Dermis blood vessel endothelial cell (primary cell): ENCODE measurements at regions not wholly inside any gene's neighbourhood (a gene's known extent, or its start where the extent isn't known, plus 50 kb on each side); places are given as distances from the start of the nearest gene placed in this dataset.

ENCODE experiments used
- DNase-seq: peaks from one replicate; pipeline ENCODE4 v3.0.0; 2010

DNA sequence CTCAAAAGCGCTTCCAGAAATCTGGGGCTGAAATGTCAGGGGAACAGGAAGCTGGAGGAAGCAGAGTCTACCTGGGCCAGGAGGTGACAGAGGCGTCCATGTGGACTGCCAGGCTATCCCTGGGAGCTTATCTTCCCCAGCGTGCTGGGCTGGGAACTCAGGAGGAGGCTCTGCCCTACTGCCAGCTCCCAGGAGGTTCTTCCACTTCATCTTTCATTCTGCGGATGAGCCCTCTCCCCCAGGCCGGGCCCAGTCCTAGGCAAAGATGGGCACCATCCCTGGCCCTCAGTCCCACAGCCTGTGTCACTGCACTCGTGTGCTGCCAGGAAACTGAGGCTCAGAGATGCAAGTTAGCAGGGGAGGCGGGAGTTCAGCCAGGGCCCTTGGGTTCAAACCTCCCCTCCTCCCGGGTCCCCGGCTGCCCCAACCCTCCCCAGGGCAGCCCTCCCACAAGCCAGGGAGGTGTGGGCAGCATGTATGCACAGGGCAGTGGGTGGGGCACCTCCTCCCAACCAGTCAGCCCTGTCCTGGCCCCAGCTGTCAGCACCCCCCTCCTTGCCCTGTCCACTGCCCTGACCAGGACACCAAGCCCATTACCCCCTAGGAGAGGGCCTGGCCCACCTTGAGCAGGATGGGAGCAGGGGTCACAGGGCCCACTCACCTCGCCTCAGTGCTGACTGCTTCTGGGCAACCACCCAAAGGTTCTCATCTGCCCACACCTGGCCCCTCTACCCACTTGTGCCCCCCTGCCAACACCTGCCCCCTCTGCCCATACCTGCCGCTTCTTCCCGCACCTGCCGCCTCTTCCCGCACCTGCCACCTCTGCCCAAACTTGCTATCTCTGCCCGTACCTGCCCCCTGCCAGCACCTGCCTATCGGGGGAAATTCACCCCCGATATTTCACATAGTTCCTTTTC, 226.0 kb downstream of the NPHP4 start:
- DNase-seq, result no peak

DNA sequence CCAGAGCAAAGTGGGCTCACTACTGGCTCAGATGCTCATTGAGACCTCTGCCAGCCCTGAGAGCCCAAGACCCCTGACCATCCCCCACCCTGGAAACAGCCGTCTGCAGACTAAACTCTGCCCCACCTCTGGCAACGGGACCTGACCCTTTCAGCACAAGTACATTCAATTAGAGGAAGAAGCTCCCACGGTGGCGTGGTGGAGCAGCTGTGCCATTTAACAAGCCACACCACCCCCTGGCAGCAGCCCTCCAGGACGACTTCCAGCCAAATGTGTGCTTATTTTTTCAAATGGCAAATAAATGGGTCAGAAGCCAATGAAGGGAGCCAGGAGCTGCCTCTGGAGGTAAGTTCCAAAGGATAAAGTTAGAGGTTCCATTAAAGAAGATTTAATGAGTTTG, 226.7 kb downstream of the NPHP4 start:
- DNase-seq, result no peak

DNA sequence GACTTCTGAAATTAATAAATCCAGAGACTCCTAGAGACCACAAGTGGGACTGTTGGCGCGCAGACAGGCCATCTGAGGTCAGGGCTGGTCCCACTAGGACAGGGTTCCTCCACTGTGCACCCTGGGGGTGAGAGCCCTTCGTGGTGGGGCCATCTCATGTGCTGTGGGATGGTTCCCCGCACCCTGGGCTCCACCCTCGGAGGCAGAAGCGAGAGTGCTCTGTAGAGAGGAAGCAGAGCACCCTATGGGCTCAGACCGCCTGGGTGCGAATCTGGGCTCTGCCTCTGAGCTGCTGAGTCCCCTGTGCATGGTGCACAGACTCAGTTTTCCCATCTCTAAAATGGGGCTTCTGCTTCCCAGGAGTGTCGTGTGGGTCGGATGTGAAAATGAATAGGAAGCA, 227.3 kb downstream of the NPHP4 start:
- DNase-seq, result no peak

- DNase-seq, result no peak
Observed at GRCh38 chr1:5764464-5764863, 227.8 kb downstream of the NPHP4 start.

- no peak for DNase-seq
Observed at GRCh38 chr1:5763696-5764370, 228.4 kb downstream of the NPHP4 start.

- no peak for DNase-seq
Observed at GRCh38 chr1:5758859-5759578, 233.2 kb downstream of the NPHP4 start.

GRCh38 chr1:5758000-5758858, 234.0 kb downstream of the NPHP4 start:
- no peak for DNase-seq

DNA sequence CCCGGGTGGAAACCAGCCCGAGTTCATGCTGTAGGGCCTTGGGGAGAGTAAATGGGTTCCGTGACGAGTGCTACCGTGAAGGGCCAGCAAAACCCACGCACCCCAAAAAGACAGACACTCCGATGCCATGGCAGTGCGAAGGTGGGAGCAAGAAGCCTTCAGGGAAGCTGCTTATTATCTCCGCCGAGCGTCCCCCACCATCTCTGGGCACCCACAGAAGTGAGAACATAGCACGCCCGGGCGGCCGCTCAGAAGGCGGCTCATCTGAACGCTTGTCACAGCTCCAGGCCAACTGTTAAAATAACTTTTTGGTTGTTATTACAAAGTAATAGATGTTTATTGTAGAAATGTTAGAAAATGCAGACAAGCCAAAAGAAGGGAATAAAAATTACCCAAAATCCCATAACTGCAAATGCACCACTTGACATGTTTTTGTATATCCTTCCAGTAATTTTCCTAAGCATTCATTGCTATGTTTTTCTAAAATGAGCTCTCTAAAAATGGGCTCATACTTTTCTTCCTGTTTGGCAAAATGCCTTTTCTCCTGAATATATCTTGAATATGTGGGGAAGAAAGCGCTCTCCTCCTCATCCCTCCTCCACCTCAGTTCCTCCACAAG, 234.9 kb downstream of the NPHP4 start:
- no peak for DNase-seq

GRCh38 chr1:5756434-5757186, 235.6 kb downstream of the NPHP4 start:
- no peak for DNase-seq

DNA sequence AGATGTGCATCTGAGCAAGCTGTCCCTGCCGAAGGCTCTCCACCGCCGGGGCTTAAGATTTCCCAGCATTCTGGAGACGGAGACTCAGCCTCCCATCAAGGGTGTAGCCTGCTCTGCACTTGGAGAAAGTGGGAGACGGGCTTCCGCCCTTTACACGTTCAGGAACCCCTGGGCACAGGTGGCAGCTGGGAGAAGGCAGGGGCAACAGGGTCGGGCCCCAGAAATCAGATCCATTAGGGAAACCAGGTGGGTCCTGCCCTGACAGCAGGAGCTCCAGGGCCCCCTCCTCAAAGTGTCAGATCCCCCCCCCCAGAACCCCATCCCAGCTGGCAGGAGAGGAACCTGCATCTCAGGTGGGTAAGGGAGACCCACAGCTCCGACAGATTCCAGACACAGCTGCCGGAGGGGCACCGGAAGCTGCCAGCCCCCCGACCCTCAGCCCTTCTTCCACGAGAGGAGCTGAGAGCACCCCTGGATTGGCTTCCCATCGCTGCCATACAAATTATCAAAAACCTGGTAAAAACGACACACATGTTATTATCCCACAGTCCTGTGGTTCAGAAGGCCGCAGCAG, 236.6 kb downstream of the NPHP4 start:
- DNase-seq, result no peak

- DNase-seq, result no peak
Observed at GRCh38 chr1:5754817-5755551, 237.2 kb downstream of the NPHP4 start.

DNA sequence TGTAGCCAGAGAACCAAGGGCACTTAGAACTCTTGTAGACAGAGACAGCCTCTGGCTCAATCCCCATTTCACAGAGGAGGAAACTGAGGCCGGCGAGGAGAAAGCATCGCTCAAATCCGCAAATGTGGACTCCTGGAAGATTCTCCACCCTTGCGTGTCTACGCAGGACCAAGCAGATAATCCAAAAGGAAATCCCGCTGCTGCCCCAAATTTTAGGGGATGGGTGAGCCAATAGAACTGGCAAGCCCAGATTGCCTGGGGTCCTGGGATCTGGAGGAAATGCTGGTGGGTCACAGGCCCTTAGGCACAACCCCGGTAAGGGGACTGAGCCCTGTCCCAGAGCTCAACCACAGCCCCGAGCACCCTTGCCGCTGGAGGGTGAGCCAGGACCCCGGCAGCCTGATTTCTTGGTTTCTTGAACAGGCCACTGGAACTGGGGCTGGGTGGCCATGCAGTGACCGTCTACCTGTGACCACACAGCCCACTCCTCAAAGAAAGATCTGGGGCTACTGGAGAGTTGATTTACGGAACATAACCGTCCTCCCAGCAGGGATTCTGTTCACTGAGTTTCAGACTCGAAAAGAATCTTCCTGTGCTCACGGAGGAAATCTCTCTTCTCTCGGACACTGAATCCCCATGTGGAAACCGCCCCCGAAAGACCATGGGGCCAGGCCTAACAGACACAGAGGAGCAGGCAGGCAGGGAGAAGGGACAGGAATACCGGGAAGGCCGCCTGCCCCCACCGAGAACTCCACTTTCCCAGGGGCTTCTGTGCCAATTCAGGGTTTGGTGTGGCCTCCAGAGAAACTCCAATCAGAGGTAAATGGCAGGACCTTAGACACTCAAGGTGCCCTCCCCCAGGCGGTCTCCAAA, 238.4 kb downstream of the NPHP4 start:
- DNase-seq, result no peak

DNA sequence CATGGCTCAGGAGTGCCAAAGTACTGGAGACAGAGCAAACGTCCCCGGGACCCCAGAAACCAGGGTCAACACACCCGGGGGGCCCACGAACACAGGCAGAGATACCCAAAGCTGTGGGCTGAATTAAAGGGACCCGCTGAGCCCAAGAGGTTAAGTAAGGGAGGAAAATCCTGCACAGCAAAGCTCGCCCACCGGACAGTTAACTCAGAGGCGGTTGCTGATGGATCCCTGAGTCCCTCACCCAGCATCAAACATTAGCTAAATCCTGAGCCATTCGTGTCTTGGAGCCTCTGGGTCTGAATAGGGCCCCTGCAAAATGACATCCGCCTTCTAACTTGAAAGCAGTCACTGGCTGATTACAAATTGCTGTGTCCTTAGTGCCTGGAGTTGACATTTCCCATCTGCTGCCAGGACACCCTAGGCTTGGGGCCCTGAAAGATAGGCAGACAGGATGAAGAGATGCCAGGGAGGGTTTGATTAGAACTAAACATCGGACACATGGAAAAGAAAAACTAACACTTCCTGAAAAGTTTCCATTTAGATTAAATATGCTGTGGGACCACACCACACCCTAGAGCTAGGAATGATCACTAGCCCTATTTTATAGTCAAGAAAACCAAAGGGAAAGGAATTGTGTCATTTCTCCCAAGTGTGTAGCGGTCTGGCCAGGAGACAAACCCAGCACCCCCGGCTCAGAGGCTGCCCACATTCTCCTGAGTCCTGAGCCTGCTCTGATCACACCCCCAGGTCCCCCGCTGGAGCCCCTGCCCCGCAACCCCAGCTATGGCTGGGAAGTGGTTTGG, 239.3 kb downstream of the NPHP4 start:
- DNase-seq, result no peak

GRCh38 chr1:5751833-5752745, 240.1 kb downstream of the NPHP4 start:
- no peak for DNase-seq

GRCh38 chr1:5751163-5751540, 241.1 kb downstream of the NPHP4 start:
- DNase-seq, result no peak

DNA sequence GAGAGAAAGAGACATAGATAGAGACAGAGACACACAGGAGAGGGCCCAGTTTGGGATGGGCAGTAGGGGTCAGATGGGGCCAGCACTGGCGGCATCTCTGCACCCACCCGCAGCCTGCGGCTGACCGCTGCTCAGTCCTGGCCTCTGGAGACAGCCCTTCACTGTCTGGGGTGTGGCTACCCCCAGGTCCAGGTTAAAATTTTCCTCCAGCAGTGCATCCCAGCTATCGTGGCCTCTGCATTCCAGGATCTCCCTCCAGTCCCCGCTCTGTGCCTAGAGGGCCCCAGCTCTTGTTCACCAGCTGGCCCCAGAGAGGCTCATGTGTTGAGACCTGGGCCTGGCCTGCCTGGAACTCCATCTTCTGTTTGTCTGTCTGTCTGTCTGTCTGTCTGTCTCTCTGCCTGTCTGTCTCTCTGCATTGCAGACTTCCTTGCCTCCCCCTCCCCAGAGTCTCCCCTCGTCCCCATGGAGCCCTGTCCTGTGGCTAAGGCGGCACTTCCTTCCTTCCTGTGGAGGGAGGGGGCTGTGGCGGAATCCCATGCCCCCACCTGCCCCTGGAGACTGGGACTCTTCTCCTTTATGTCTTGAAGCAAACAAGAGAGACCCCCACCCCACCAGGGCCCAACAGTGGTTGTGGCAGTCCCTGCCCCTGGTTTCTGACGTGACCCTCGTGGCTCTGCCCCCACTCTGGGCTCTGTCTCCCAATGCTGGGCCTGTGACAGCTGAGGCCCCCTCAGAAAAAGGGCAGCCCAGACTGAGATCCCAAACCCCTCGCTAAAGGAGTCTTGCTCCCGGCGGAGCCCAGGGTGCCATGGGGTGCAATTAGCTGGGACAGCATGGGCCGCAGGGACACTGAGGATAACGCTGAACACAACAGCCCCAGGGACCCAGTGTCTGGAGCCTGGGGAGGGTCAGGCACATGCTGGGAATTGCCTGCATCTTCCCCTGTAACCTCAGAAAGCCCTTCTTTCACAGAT, 241.8 kb downstream of the NPHP4 start:
- DNase-seq, result no peak
